ENCODE measurements at regions not wholly inside any gene's neighbourhood (a gene's known extent, or its start where the extent isn't known, plus 50 kb on each side); places are given as distances from the start of the nearest gene placed in this dataset.

DNA sequence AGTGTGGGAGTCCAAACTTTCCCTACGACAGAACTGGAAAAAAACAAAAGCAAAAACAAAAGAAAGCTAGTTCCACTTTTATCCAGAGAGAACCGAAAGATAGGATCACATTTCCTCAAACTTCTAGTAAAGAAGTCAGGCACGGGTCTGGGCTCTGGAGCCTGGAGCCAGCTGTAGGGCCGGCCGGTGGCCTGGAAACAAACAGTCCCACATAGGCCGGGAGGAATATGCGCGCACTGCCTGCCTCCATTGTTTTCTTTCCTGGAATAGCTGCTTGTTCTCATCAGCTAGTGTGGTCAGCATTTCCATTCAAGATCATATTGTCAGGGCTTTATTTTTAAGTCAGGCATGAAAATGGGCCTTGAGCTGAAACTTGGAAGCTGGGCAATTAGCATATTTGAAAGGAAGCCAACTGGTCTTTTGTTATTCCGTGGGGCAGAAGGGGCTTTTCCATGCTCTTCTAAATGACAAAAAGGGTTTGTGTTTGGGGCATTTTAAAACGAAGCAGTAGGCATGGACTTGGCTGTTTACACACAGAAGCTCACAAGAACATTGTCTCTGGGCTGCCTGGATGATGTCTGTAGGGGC lies 58.7 kb upstream of the RFX8 start:
- TF ChIP-seq, protein P1, sequence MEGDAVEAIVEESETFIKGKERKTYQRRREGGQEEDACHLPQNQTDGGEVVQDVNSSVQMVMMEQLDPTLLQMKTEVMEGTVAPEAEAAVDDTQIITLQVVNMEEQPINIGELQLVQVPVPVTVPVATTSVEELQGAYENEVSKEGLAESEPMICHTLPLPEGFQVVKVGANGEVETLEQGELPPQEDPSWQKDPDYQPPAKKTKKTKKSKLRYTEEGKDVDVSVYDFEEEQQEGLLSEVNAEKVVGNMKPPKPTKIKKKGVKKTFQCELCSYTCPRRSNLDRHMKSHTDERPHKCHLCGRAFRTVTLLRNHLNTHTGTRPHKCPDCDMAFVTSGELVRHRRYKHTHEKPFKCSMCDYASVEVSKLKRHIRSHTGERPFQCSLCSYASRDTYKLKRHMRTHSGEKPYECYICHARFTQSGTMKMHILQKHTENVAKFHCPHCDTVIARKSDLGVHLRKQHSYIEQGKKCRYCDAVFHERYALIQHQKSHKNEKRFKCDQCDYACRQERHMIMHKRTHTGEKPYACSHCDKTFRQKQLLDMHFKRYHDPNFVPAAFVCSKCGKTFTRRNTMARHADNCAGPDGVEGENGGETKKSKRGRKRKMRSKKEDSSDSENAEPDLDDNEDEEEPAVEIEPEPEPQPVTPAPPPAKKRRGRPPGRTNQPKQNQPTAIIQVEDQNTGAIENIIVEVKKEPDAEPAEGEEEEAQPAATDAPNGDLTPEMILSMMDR (IDR thresholded peaks at IDR 0.05; ENCODE audit: insufficient read depth, low read length, poor library complexity, severe bottlenecking): no peak
- Histone ChIP-seq H3K36me3 (ENCODE audit: control insufficient read depth, insufficient read depth, low read length) (no peaks in the 10 kb centered on the region), H3K27me3 (ENCODE audit: control insufficient read depth, insufficient read depth, low read length) (no peaks in the 10 kb centered on the region), H3K4me3 (ENCODE audit: low read depth, low read length) (no peak overlapping the region)
- DNase-seq (ENCODE audit: low read depth): no peak

DNA sequence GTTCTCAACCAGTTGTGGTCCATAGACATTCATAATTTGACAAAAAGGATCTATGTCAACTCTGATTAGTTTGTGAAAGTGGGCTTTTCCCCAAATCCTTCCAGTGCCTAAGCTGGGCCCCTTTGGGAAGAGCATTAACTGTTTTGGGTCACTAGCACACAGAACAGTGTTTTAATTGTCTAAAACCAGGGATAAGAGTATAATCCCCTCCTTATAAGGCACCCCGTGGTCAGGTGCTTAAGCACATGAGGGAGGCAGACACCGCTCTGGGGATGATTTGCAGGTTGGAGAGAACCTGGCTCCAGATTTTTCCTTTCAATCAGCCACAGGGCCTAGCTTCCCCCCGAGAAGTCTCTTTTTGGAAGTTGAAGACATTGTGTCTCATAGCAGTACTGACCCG lies 53.6 kb upstream of the RFX8 start:
- DNase-seq (ENCODE audit: low read depth): no peak
- Histone ChIP-seq H3K36me3 (ENCODE audit: control insufficient read depth, insufficient read depth, low read length) (no peaks in the 10 kb centered on the region), H3K27me3 (ENCODE audit: control insufficient read depth, insufficient read depth, low read length) (no peaks in the 10 kb centered on the region), H3K4me3 (ENCODE audit: low read depth, low read length) (no peak overlapping the region)
- TF ChIP-seq, protein P1 (IDR thresholded peaks at IDR 0.05; ENCODE audit: insufficient read depth, low read length, poor library complexity, severe bottlenecking): no peak

DNA sequence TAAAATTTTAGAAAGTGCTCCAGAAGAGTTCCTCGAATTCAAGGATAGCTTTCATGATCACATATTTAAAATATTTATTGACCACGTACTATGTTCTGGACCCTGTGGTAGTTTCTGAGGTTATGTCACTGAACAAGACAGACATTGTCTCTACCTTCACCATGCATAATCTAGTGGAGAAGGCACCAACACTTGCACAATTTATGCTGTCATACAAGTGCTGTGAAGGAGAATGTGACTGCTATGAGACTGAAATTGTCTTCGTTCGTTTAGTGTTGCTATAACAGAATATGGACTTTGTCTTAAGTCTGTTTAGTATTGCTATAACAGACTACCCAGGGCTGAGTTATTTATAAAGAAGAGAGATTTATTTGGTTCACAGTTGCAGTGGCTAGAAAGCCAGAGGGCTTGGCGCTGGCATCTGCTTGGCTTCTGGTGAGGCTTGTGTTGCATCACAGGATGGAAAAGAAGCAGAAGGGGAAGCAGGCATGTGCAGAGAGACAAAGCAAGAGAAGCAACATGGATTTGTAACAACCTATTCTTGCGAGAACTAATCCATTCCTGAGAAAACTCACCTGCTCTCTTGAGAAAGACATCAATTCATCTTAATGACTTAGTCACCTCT lies 50.0 kb upstream of the RFX8 start:
- no peak for DNase-seq (ENCODE audit: low read depth)
- TF ChIP-seq, protein P1 (IDR thresholded peaks at IDR 0.05; ENCODE audit: insufficient read depth, low read length, poor library complexity, severe bottlenecking): no peak
- H3K36me3 ChIP-seq (ENCODE audit: control insufficient read depth, insufficient read depth, low read length): no peaks in the 10 kb centered on the region

More for the DNA sequence above, 50.0 kb upstream of the RFX8 start:
- H3K4me3 ChIP-seq (ENCODE audit: low read depth, low read length): no peak overlapping the region
- no peaks in the 10 kb centered on the region for H3K27me3 ChIP-seq (ENCODE audit: control insufficient read depth, insufficient read depth, low read length)

All from kidney epithelial cell (primary cell).